ENCODE measurements at regions not wholly inside any gene's neighbourhood (a gene's known extent, or its start where the extent isn't known, plus 50 kb on each side); places are given as distances from the start of the nearest gene placed in this dataset.
A peak's percentile ranks its signal among the peaks of the same experiment; 100 is the strongest.
"Not testable (repeated sequence)": the region's sequence is repeated elsewhere in the genome, so short reads cannot be mapped to it uniquely, and the experiment has no call there.

DNA sequence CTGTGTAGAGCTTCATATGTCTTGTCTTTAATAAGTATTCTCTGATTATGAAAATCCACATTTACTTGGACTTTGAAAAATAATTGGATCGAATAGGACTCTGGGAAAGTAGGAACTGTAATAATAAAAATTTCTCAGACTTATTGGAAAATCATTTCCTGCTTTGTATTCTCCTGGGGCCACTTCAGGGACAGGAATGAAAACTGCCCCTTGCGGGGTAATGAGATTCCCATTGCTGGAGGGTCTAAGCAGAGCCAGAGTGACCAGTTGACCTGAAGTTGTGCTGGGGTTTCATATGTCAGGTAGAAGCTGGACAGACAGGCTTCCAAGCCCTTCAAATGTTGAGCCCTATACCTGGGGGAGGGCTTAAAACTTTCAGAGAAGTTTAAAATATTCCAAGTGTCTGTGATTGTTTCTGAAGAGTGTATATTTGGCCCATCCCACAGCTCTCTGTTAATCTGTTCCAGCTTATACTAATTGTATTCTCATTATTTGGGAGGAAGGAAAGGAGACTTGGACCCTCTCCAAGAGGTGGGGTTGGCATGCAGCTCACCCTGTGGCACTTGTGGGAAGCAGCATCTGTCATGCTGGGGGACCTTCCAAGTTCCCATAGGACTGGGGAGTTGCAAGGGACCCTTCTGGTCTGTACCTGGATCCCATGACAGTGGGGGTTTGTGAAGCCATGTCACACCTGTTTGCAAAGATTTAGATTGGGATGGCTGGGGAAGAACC is 268.7 kb upstream of the ATP5MC3 start:
- no peak for DNase-seq

- no peak for DNase-seq
Measured at GRCh38 chr2:175449616-175450015, 268.1 kb upstream of the ATP5MC3 start.

GRCh38 chr2:175446201-175446600 is 264.7 kb upstream of the ATP5MC3 start:
- DNase-seq: no peak

- DNase-seq: no peak
Measured at GRCh38 chr2:175445281-175445680, 263.8 kb upstream of the ATP5MC3 start.

- DNase-seq: no peak
Measured at GRCh38 chr2:175442441-175442840, 260.9 kb upstream of the ATP5MC3 start.

GRCh38 chr2:175441181-175441761 is 259.8 kb upstream of the ATP5MC3 start:
- no peak for DNase-seq

GRCh38 chr2:175439416-175439815 is 257.9 kb upstream of the ATP5MC3 start:
- DNase-seq: no peak

DNA sequence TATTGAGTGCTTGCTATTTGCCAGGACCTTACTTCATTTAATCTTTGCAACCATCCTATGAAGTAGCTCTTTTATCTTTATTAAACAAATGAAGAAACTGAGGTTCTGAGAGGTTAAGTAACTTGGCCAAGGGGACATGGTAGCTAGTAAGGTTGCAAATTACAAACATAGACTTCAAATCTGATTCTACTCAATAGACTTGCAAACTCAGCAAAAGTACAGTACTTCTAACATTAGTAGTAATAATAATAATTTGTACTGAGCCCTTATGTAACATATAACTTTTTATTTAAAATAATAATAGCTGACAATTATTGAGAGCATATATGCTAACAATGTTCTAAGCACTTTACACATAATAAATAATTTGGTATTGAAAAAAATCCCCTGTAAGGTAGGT is 255.7 kb upstream of the ATP5MC3 start:
- no peak for DNase-seq

- no peak for DNase-seq
Measured at GRCh38 chr2:175436076-175436475, 254.6 kb upstream of the ATP5MC3 start.

DNA sequence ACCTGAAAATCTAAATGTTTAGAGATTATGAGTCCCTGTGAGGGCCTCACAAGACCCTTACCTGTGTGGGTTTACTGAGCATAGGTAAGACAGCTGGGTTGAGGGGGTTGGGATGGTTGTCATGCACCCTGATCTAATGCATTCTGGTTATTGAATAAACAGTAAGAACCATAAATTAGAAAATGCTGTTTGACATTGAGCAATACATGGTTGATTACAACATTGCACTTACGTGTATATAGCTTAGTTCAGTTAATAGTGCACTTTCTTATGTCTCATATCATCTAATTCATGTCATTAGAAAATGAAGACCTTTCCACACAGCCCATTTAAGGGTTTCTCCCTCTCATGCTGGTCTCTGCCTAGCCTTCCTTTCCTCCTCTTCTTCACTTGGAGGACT is 253.5 kb upstream of the ATP5MC3 start:
- no peak for DNase-seq

GRCh38 chr2:175432793-175433192 is 251.3 kb upstream of the ATP5MC3 start:
- no peak for DNase-seq

GRCh38 chr2:175432021-175432420 is 250.5 kb upstream of the ATP5MC3 start:
- no peak for DNase-seq

DNA sequence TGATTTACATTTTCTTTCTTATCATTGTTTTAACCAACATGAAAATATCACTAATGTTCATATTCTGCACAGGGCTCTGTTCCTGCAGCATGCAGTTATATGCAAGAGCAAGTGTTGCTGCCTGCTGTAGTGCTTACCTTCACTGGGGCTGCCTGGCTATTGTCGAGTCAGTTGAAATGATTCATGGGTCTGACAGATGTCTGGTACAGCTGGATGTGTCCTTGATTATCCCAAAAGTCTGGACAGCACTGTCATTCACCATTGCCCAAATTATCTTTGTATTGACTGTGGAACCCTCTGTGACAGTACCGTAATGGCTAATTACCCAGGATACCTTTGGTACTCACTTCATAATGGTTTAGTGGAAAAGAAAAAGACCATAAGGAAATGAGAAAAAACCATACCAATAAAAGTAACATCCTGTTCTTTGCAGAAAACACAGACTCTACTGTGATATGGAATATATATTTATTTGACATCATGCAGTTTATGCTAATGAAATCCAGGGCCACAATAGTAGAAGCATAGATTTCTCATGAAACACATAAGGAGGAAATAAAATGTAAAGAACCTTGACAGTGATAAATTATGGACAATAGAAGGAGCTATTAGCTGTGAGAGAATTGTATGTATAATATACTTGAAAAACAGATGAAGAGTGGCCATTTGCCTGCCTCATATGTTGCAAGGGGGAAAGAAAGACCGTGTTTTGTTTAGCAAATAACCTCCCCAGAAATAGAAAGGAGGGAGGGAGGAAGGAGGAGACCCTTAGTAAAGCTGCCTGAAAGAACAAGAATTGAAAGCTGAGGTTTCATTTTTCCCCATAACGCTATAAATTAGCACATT is 249.8 kb upstream of the ATP5MC3 start:
- no peak for DNase-seq

- DNase-seq: no peak
Measured at GRCh38 chr2:175430236-175430635, 248.7 kb upstream of the ATP5MC3 start.

DNA sequence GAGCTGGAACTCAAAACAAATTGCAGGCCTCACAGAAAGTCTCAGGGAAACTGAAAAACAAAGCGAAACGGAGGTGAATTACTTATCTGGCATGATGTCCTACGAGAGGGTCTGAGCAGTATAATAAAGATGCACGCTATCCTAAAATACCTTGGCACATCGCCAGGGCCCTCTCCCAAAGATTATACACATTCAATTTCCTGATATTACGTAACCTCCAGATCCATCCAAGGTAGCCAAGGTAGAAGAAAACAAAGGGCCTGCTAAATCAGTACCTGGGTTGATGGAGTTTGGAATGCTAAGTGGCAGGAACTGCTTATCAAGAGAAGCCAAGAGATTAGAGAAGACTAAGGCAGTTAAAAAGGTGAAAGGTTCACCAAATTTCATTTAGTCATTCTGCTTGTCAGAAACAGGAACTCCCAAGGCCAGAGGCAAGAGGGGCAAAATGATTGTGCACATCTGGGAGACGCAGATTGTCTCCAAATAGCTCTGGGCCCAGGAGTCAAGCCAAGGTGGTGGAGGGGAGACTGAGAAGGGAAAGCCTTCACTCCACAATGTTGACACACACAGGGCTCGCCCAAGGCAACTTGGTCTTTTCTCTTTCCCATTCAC is 236.8 kb upstream of the ATP5MC3 start:
- no peak for DNase-seq

GRCh38 chr2:175414882-175415487 is 233.5 kb upstream of the ATP5MC3 start:
- peak; percentile 24 for DNase-seq

- no peak for DNase-seq
Measured at GRCh38 chr2:175414191-175414881, 232.8 kb upstream of the ATP5MC3 start.

GRCh38 chr2:175410941-175411340 is 229.4 kb upstream of the ATP5MC3 start:
- DNase-seq: not testable (repeated sequence)

- DNase-seq: no peak
Measured at GRCh38 chr2:175404839-175405238, 223.3 kb upstream of the ATP5MC3 start.

DNA sequence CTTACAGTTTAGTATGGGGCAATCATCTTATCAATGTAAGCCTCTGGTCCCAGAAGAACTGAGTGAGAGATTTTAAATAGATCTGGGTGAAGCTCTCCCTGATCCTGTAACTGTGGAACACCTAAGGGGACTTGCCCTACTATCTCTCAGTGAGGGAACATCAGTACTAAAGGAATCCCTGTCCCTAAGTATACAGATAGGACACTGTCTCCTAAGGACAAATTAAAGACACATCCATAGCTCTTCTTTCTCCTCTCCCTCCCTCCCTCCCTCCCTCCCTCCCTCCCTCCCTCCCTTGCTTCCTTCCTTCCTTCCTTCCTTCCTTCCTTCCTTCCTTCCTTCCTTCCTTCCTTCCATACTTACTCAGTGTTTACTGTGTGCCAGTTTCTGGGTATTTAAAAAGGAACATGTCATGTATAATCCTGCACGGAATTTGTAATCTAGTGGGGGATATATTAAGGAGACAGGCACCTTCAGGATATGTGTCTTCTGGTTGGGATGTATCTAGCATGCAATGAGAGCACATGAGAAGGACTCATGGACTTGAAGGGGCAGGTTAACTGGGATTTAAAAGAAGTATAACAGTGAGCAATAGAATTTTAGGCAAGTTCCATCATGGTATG is 222.2 kb upstream of the ATP5MC3 start:
- DNase-seq: no peak

GRCh38 chr2:175402571-175402970 is 221.1 kb upstream of the ATP5MC3 start:
- no peak for DNase-seq

DNA sequence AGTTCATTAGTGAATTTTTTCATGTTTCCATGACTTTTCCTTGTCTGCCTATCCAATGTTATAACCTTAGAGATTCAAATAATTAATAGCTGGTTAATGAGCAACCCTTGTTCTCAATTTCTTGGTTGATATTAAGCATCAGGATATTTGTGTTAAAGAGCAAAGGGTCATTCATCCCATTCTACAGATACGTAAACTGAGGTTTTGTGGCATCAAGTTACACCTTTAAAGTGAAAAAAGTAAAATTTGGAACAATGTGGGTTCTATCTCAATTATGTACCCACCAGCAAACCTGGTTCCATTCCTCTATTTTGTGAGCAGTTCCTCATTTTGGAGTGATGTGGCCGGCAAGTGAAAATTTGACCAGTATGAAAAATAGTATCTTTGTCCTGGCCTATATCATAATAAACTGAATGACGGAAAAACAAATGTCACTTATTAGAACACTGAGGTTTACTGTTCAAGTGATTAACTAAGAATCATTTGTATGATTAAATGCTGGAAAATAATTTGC is 220.5 kb upstream of the ATP5MC3 start:
- DNase-seq: no peak
